Astrocyte of the cerebellum (primary cell): ENCODE measurements at regions not wholly inside any gene's neighbourhood (a gene's known extent, or its start where the extent isn't known, plus 50 kb on each side); places are given as distances from the start of the nearest gene placed in this dataset.

Experiments used
- DNase-seq: peaks from one replicate; pipeline ENCODE4 v3.0.0-alpha.2; 2011; ENCODE audit warnings: low read depth
- H3K4me3 ChIP-seq: 2 replicates; pipeline ENCODE4 v1.5.1; 2011; ENCODE audit warnings: mild to moderate bottlenecking, low read depth, low read length, moderate library complexity
- CTCF ChIP-seq: IDR thresholded peaks from 2 replicates; pipeline ENCODE4 v1.5.1; 2012; ENCODE audit warnings: low read length, low read depth, moderate library complexity, mild to moderate bottlenecking; ENCODE audit errors: missing control alignments
- in situ Hi-C: cut with HindIII; loops from 2 replicates; pipeline ENCODE4 v1.10.0; 2017; ENCODE audit warnings: low sequenced_read_pairs

GRCh38 chr2:122237450-122237849, 482.0 kb downstream of the TSN start:
- in situ Hi-C loops, result no loop called here
- DNase-seq, result no peak
- H3K4me3 ChIP-seq, result no peak overlapping the region
- TF ChIP-seq CTCF, result no peak

GRCh38 chr2:122238006-122238559, 482.6 kb downstream of the TSN start:
- no peak for DNase-seq
- TF ChIP-seq CTCF, result no peak
- in situ Hi-C loops, result no loop called here
- no peak overlapping the region for H3K4me3 ChIP-seq

DNA sequence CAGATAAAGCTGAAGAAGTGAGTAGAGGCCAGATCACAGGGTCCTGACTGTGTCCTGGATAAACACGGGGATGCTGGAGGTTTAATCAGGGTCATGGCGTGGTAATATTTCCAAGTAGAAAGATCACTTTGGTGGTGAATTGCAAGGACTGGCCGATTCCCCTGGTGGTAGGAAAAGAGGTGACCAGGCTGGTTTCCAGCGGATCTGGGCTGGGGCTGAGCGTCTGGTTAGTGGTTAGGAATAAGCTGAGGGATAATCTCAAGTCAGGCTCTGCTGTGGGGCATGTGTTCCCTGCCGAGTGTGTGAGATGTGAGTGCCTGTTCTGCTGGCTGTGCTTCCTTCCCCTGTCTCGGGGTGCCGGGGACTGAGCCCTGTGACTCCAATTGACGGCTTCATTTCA, 484.0 kb downstream of the TSN start:
- TF ChIP-seq CTCF, result no peak
- in situ Hi-C loops, result no loop called here
- DNase-seq, result no peak
- H3K4me3 ChIP-seq, result no peak overlapping the region

DNA sequence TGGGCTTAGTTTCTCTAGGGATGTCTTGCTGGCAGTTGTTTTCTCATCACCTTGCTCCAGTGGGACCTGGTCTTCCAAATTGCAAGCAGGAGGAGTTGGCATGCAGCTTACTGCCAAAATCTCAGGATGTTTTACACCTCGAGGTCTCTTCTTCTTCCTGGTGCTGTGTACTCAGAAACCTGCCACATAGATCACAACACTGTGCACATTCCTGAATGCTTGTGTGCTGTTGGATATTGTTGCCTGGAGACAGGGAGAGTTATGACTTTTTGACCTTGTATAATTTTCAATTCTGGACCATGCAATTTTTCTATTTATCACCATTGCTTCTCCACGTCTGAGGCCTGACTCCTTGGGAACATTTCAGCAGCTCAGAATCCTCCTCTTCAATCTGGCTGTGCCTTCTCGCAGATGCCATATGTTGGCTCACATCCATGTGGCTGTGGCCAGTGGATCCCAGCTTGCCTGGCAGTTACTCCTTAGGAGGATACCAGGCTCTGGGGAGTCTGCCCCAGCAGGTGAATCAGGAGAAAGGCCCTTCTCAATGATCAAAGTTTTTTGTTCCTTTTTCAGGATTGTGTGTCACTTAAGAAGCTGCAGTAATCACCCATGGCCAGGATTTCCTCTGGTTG, 489.3 kb downstream of the TSN start:
- no peak for DNase-seq
- no peak overlapping the region for H3K4me3 ChIP-seq
- no peak for TF ChIP-seq CTCF
- in situ Hi-C loops, result no loop called here

DNA sequence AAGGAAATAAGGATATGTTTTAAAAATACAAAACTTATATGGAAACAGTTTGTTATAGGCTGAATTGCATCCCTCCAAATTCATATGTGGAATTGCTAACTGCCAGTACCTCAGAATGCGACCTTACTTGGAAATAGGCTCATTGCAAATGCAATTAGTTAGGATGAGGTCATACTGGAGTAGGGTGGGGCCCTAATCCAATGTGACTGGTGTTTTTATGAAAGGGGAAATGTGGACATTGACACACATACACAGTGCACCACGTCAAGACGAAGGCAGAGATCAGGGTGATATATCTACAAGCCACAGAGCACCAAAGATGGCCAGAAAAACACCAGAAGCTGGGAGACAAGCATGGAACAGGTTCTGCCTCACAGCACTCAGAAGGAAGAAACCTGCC, 494.2 kb downstream of the TSN start:
- TF ChIP-seq CTCF, result no peak
- in situ Hi-C loops, result no loop called here
- no peak for DNase-seq
- H3K4me3 ChIP-seq, result no peak overlapping the region

DNA sequence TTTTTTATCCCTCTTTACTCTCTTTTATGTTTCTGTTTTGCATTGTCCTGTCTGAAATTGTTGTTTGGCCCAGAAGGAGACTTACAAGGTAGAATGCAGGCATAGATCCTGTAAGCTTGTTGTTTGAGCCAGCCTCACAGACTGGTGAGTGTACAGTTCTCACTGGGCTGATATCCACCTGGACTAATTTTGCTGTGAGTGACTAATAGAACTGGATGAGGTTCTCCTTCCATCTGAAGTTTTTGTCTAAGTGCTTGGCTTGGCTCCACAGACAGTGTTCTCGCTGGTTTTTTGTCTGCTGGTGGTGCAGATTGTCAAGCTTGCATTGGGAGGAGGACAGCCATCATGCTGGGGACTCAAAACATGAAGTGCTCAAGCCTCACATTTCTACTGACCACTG, 495.7 kb downstream of the TSN start:
- no peak for TF ChIP-seq CTCF
- no peak for DNase-seq
- H3K4me3 ChIP-seq, result no peak overlapping the region
- in situ Hi-C loops, result no loop called here
